Neuronal stem cell (in vitro differentiated cells): ENCODE measurements at regions not wholly inside any gene's neighbourhood (a gene's known extent, or its start where the extent isn't known, plus 50 kb on each side); places are given as distances from the start of the nearest gene placed in this dataset.

Experiments used
- DNase-seq: peaks from one replicate; pipeline ENCODE4 v3.0.0-alpha.2; 2013; ENCODE audit warnings: low spot score
- H2AFZ ChIP-seq: one replicate; pipeline ENCODE4 v1.6.1; 2013; ENCODE audit warnings: mild to moderate bottlenecking, low read length, inconsistent platforms
- H2AK5ac ChIP-seq: 2 replicates; pipeline ENCODE4 v1.6.1; 2013; ENCODE audit warnings: low read depth, mild to moderate bottlenecking, inconsistent platforms, low read length, moderate library complexity, mixed read lengths
- H2BK120ac ChIP-seq: 2 replicates; pipeline ENCODE4 v1.6.1; 2013; ENCODE audit warnings: low read depth, mild to moderate bottlenecking, inconsistent platforms, low read length, moderate library complexity, mixed read lengths
- H2BK12ac ChIP-seq: one replicate; pipeline ENCODE4 v1.6.1; 2013; ENCODE audit warnings: low read length, inconsistent platforms
- H2BK15ac ChIP-seq: 2 replicates; pipeline ENCODE4 v1.6.1; 2013; ENCODE audit warnings: mild to moderate bottlenecking, low read length, inconsistent platforms, mixed read lengths
- H2BK5ac ChIP-seq: one replicate; pipeline ENCODE4 v1.6.1; 2013; ENCODE audit warnings: inconsistent platforms, mild to moderate bottlenecking, low read length, moderate library complexity
- H3K14ac ChIP-seq: one replicate; pipeline ENCODE4 v1.6.1; 2013; ENCODE audit warnings: low read length, inconsistent platforms
- H3K18ac ChIP-seq: 2 replicates; pipeline ENCODE4 v1.6.1; 2013; ENCODE audit warnings: low read length, inconsistent platforms
- H3K23ac ChIP-seq: 2 replicates; pipeline ENCODE4 v1.6.1; 2013; ENCODE audit warnings: low read depth, mild to moderate bottlenecking, mixed read lengths, low read length, inconsistent platforms; ENCODE audit not compliant: poor library complexity
- H3K27ac ChIP-seq: replicated peaks from 3 replicates; pipeline ENCODE4 v1.5.1; 2013; ENCODE audit warnings: low read length, inconsistent platforms
- H3K27me3 ChIP-seq, 3 experiments: 2 replicates each; pipeline ENCODE4 v1.6.1; 2013; ENCODE audit warnings: low read length in 3 of 3, mild to moderate bottlenecking in 2 of 3, inconsistent platforms in 1 of 3, low read depth in 1 of 3, mixed read lengths in 1 of 3, moderate library complexity in 1 of 3; ENCODE audit not compliant: control insufficient read depth in 3 of 3, insufficient read depth in 3 of 3
- H3K36me3 ChIP-seq, 2 donors: replicated peaks in 1 of 2; 2 replicates each; pipeline ENCODE4 v1.6.1; 2013; ENCODE audit warnings: low read length in 2 of 2; ENCODE audit not compliant: control insufficient read depth in 2 of 2, insufficient read depth in 2 of 2
- H3K4ac ChIP-seq: 2 replicates; pipeline ENCODE4 v1.6.1; 2013; ENCODE audit warnings: inconsistent platforms, mild to moderate bottlenecking, low read length, moderate library complexity
- H3K4me1 ChIP-seq, 2 donors: 1 replicate in 1 of 2; 2 replicates in 1 of 2; pipeline ENCODE4 v1.6.1; 2013; ENCODE audit warnings: low read length in 2 of 2, low read depth in 1 of 2; ENCODE audit not compliant: control insufficient read depth in 2 of 2, insufficient read depth in 1 of 2
- H3K4me2 ChIP-seq: one replicate; pipeline ENCODE4 v1.6.1; 2013; ENCODE audit warnings: mild to moderate bottlenecking, low read length, inconsistent platforms; ENCODE audit not compliant: insufficient read depth, poor library complexity, severe bottlenecking
- H3K4me3 ChIP-seq, 2 donors: 2 replicates each; pipeline ENCODE4 v1.5.1; 2013; ENCODE audit warnings: low read length in 2 of 2, mild to moderate bottlenecking in 2 of 2, inconsistent platforms in 1 of 2, moderate library complexity in 1 of 2
- H3K79me1 ChIP-seq: one replicate; pipeline ENCODE4 v1.6.1; 2013; ENCODE audit warnings: low read depth, mild to moderate bottlenecking, inconsistent platforms, low read length, moderate library complexity
- H3K9ac ChIP-seq: one replicate; pipeline ENCODE4 v1.6.1; 2013; ENCODE audit warnings: mild to moderate bottlenecking, low read depth, low read length, inconsistent platforms; ENCODE audit not compliant: poor library complexity
- H3K9me3 ChIP-seq, 2 donors: replicated peaks in 1 of 2; 2 replicates each; pipeline versions ENCODE3 to v1.6.1; 2013; ENCODE audit warnings: low read length in 2 of 2, mild to moderate bottlenecking in 2 of 2, inconsistent platforms in 1 of 2, low read depth in 1 of 2, mixed read lengths in 1 of 2, moderate library complexity in 1 of 2; ENCODE audit not compliant: control insufficient read depth in 2 of 2, insufficient read depth in 1 of 2
- H4K8ac ChIP-seq: one replicate; pipeline ENCODE4 v1.6.1; 2013; ENCODE audit warnings: low read depth, mild to moderate bottlenecking, inconsistent platforms, low read length, moderate library complexity
- H4K91ac ChIP-seq: one replicate; pipeline ENCODE4 v1.6.1; 2013; ENCODE audit warnings: low read length, low read depth, mild to moderate bottlenecking, inconsistent platforms; ENCODE audit not compliant: poor library complexity
- WGBS, 2 donors: extraction: QIAGEN DNeasy Blood & Tissue Kit; methylation state at CpG; one replicate each; pipeline ENCODE4 v1.1.7; 2013; ENCODE audit warnings: missing lambda C conversion rate in 2 of 2, mixed read lengths in 1 of 2; ENCODE audit not compliant: insufficient read length in 2 of 2, insufficient replicate concordance in 1 of 2; ENCODE audit errors: extremely low coverage in 2 of 2; 5-methylcytosine and 5-hydroxymethylcytosine counted together

- H3K27ac ChIP-seq = no peak overlapping the region
- peaks cover 3 to 5% of the 10 kb centered on the region in 2 donors for H3K4me1 ChIP-seq
- H3K79me1 ChIP-seq = no peaks in the 10 kb centered on the region
- no peak overlapping the region for H3K4ac ChIP-seq
- H3K36me3 ChIP-seq = no peaks in the 10 kb centered on the region
- H3K9ac ChIP-seq = no peak overlapping the region
- H2BK5ac ChIP-seq = no peak overlapping the region
- H3K4me2 ChIP-seq = no peak overlapping the region
- no peak overlapping the region for H2BK120ac ChIP-seq
- no peaks in the 10 kb centered on the region for H3K9me3 ChIP-seq
- H2BK12ac ChIP-seq = no peak overlapping the region
- no peak overlapping the region for H3K4me3 ChIP-seq
- H4K91ac ChIP-seq = no peak overlapping the region
- no peak overlapping the region for H3K23ac ChIP-seq
- H3K27me3 ChIP-seq = no peaks in the 10 kb centered on the region
- no peak overlapping the region for H3K18ac ChIP-seq
- no peak overlapping the region for H4K8ac ChIP-seq
- WGBS, 2 donors = no CpG with 5 or more reads among the region's 5 CpGs
- H2AK5ac ChIP-seq = no peak overlapping the region
- H3K14ac ChIP-seq = no peak overlapping the region
- no peak overlapping the region for H2BK15ac ChIP-seq
- DNase-seq = no peak
- H2AFZ ChIP-seq = no peak overlapping the region
Measured at GRCh38 chr10:4294271-4294670, 509.3 kb upstream of the KLF6 start.

GRCh38 chr10:4291990-4292389, 507.0 kb upstream of the KLF6 start:
- Histone ChIP-seq H2BK5ac (no peak overlapping the region), H3K27me3 (no peaks in the 10 kb centered on the region), H2AK5ac (no peak overlapping the region), H3K79me1 (no peaks in the 10 kb centered on the region), H3K36me3 (no peaks in the 10 kb centered on the region), H3K4me1 (peaks cover 3 to 7% of the 10 kb centered on the region in 2 donors), H3K4me2 (no peak overlapping the region), H3K14ac (no peak overlapping the region), H3K9ac (no peak overlapping the region), H2AFZ (no peak overlapping the region), H3K4me3 (no peak overlapping the region), H3K23ac (no peak overlapping the region), H3K27ac (no peak overlapping the region), H3K18ac (no peak overlapping the region), H2BK15ac (no peak overlapping the region), H3K4ac (no peak overlapping the region), H3K9me3 (no peaks in the 10 kb centered on the region), H4K91ac (no peak overlapping the region), H2BK12ac (no peak overlapping the region), H4K8ac (no peak overlapping the region), H2BK120ac (no peak overlapping the region)
- DNase-seq = no peak
- WGBS, 2 donors = no CpG with 5 or more reads among the region's 6 CpGs

DNA sequence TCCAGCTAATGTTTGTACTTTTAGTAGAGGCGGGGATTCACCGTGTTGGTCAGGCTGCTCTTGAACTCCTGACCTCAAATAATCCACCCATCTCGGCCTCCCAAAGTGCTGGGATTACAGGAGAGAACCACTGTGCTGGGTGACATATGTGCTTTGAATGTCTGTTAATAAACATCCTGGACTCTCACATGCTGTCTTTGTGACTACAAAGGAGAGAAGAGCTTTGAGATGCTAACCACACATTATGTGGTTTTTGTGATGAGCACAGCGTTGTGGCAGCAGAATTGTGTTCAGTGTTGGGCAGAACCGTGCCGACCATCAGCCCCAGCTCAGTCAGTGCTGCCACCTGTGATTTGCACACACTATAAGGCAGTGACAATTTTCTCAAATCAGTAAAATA, 500.1 kb upstream of the KLF6 start:
- Histone ChIP-seq H2BK12ac (no peak overlapping the region), H3K23ac (no peak overlapping the region), H3K4me3 (no peak overlapping the region), H3K27ac (no peak overlapping the region), H3K4me2 (no peak overlapping the region), H3K36me3 (no peaks in the 10 kb centered on the region), H2BK120ac (no peak overlapping the region), H3K27me3 (no peaks in the 10 kb centered on the region), H3K9me3 (no peaks in the 10 kb centered on the region), H4K91ac (no peak overlapping the region), H2BK5ac (no peak overlapping the region), H2BK15ac (no peak overlapping the region), H2AFZ (no peak overlapping the region), H3K9ac (no peak overlapping the region), H2AK5ac (no peak overlapping the region), H4K8ac (no peak overlapping the region), H3K4me1 (peaks cover 2% of the 10 kb centered on the region in 2 donors), H3K79me1 (no peaks in the 10 kb centered on the region), H3K18ac (no peak overlapping the region), H3K14ac (no peak overlapping the region), H3K4ac (no peak overlapping the region)
- no CpG with 5 or more reads among the region's 6 CpGs for WGBS, 2 donors
- DNase-seq = no peak

- Histone ChIP-seq H3K27me3 (no peaks in the 10 kb centered on the region), H4K8ac (no peak overlapping the region), H2BK15ac (no peak overlapping the region), H2AFZ (no peak overlapping the region), H4K91ac (no peak overlapping the region), H3K27ac (no peak overlapping the region), H2BK12ac (no peak overlapping the region), H3K4me3 (no peak overlapping the region), H2AK5ac (no peak overlapping the region), H3K4me2 (no peak overlapping the region), H3K9me3 (no peaks in the 10 kb centered on the region), H3K23ac (no peak overlapping the region), H3K36me3 (no peaks in the 10 kb centered on the region), H3K18ac (no peak overlapping the region), H2BK5ac (no peak overlapping the region), H3K9ac (no peak overlapping the region), H2BK120ac (no peak overlapping the region), H3K79me1 (no peaks in the 10 kb centered on the region), H3K4ac (no peak overlapping the region), H3K14ac (no peak overlapping the region), H3K4me1 (peaks cover 2 to 4% of the 10 kb centered on the region in 2 donors)
- no peak for DNase-seq
- WGBS, 2 donors = no CpG with 5 or more reads among the region's 7 CpGs
Measured at GRCh38 chr10:4283846-4284610, 499.0 kb upstream of the KLF6 start.
